HUES64 (cell line): ENCODE measurements at regions not wholly inside any gene's neighbourhood (a gene's known extent, or its start where the extent isn't known, plus 50 kb on each side); places are given as distances from the start of the nearest gene placed in this dataset.

ENCODE experiments used
- H3K27ac ChIP-seq: 2 replicates; pipeline ENCODE4 v1.7.0; 2013; ENCODE audit warnings: low read depth, low read length, inconsistent platforms
- H3K27me3 ChIP-seq: 2 replicates; pipeline ENCODE4 v1.6.1; 2013; ENCODE audit warnings: mild to moderate bottlenecking, low read length; ENCODE audit not compliant: insufficient read depth
- H3K36me3 ChIP-seq: 2 replicates; pipeline ENCODE4 v1.6.1; 2013; ENCODE audit warnings: mild to moderate bottlenecking, low read length; ENCODE audit not compliant: insufficient read depth
- H3K4me1 ChIP-seq: 2 replicates; pipeline ENCODE4 v1.6.1; 2013; ENCODE audit warnings: mild to moderate bottlenecking, low read length, moderate library complexity; ENCODE audit not compliant: insufficient read depth
- H3K4me3 ChIP-seq: 2 replicates; pipeline ENCODE4 v1.5.1; 2013; ENCODE audit warnings: mild to moderate bottlenecking, low read length, moderate library complexity
- H3K9ac ChIP-seq: 2 replicates; pipeline ENCODE4 v1.6.1; 2013; ENCODE audit warnings: mild to moderate bottlenecking, low read depth, low read length
- H3K9me3 ChIP-seq: 2 replicates; pipeline ENCODE4 v1.6.1; 2013; ENCODE audit warnings: low read depth, low read length; ENCODE audit not compliant: insufficient read depth
- WGBS: fragments of 150-250, 120-280 bp; methylation state at CpG from one replicate; pipeline ENCODE4 v1.1.7; 2013; ENCODE audit warnings: missing lambda C conversion rate; 5-methylcytosine and 5-hydroxymethylcytosine counted together

GRCh38 chr15:94653071-94653470 is 421.7 kb downstream of the MCTP2 start:
- H3K4me1 ChIP-seq = peaks cover 5% of the 10 kb centered on the region; the same call in 1 of the 2 replicates
- no peaks in the 10 kb centered on the region for H3K36me3 ChIP-seq
- no peak overlapping the region for H3K27ac ChIP-seq
- no peak overlapping the region for H3K9ac ChIP-seq
- no peak overlapping the region for H3K4me3 ChIP-seq
- no peaks in the 10 kb centered on the region for H3K9me3 ChIP-seq
- H3K27me3 ChIP-seq = no peaks in the 10 kb centered on the region
- WGBS = 93% methylated on average over 6 of the region's 6 CpGs

GRCh38 chr15:94655249-94655880 is 424.0 kb downstream of the MCTP2 start:
- no peaks in the 10 kb centered on the region for H3K9me3 ChIP-seq
- H3K27ac ChIP-seq = no peak overlapping the region
- 97% methylated on average over 7 of the region's 8 CpGs for WGBS
- H3K4me3 ChIP-seq = no peak overlapping the region
- no peak overlapping the region for H3K9ac ChIP-seq
- no peaks in the 10 kb centered on the region for H3K36me3 ChIP-seq
- H3K27me3 ChIP-seq = no peaks in the 10 kb centered on the region
- H3K4me1 ChIP-seq = peaks cover 5% of the 10 kb centered on the region; the same call in 1 of the 2 replicates

- 82% methylated on average over 7 of the region's 7 CpGs for WGBS
- no peaks in the 10 kb centered on the region for H3K4me1 ChIP-seq
- no peak overlapping the region for H3K9ac ChIP-seq
- H3K4me3 ChIP-seq = no peak overlapping the region
- H3K9me3 ChIP-seq = no peaks in the 10 kb centered on the region
- H3K36me3 ChIP-seq = no peaks in the 10 kb centered on the region
- H3K27me3 ChIP-seq = no peaks in the 10 kb centered on the region
- H3K27ac ChIP-seq = no peak overlapping the region
Measured at GRCh38 chr15:94665676-94666441, 434.5 kb downstream of the MCTP2 start.

- no peaks in the 10 kb centered on the region for H3K27me3 ChIP-seq
- no peak overlapping the region for H3K27ac ChIP-seq
- no peaks in the 10 kb centered on the region for H3K36me3 ChIP-seq
- H3K4me3 ChIP-seq = no peak overlapping the region
- H3K9ac ChIP-seq = no peak overlapping the region
- 93% methylated on average over 5 of the region's 5 CpGs for WGBS
- no peaks in the 10 kb centered on the region for H3K9me3 ChIP-seq
- peaks cover 4% of the 10 kb centered on the region for H3K4me1 ChIP-seq
Measured at GRCh38 chr15:94666553-94666952, 435.2 kb downstream of the MCTP2 start.

GRCh38 chr15:94667109-94667508 is 435.7 kb downstream of the MCTP2 start:
- Histone ChIP-seq H3K4me3 (no peak overlapping the region), H3K36me3 (no peaks in the 10 kb centered on the region), H3K27me3 (no peaks in the 10 kb centered on the region), H3K9ac (no peak overlapping the region), H3K27ac (no peak overlapping the region), H3K9me3 (no peaks in the 10 kb centered on the region), H3K4me1 (peaks cover 8% of the 10 kb centered on the region)
- WGBS = 93% methylated on average over 5 of the region's 5 CpGs

GRCh38 chr15:94670438-94671034 is 439.2 kb downstream of the MCTP2 start:
- no peak overlapping the region for H3K9ac ChIP-seq
- no peak overlapping the region for H3K27ac ChIP-seq
- no peaks in the 10 kb centered on the region for H3K36me3 ChIP-seq
- H3K9me3 ChIP-seq = no peaks in the 10 kb centered on the region
- H3K4me3 ChIP-seq = no peak overlapping the region
- peaks cover 13% of the 10 kb centered on the region for H3K4me1 ChIP-seq
- no peaks in the 10 kb centered on the region for H3K27me3 ChIP-seq
- 100% methylated on average over 1 of the region's 3 CpGs for WGBS

- Histone ChIP-seq H3K9ac (no peak overlapping the region; the same call in 1 of the 2 replicates), H3K4me3 (peak overlapping the region; percentile 36)
- WGBS = 59% methylated on average over 7 of the region's 8 CpGs
Measured at GRCh38 chr15:94671858-94672532, 440.6 kb downstream of the MCTP2 start.

GRCh38 chr15:94673801-94674200 is 442.4 kb downstream of the MCTP2 start:
- H3K9ac ChIP-seq = no peak overlapping the region
- H3K27me3 ChIP-seq = no peaks in the 10 kb centered on the region
- no peak overlapping the region for H3K27ac ChIP-seq
- no peaks in the 10 kb centered on the region for H3K9me3 ChIP-seq
- H3K4me3 ChIP-seq = no peak overlapping the region
- H3K36me3 ChIP-seq = no peaks in the 10 kb centered on the region
- 95% methylated on average over 9 of the region's 9 CpGs for WGBS
- peaks cover 13% of the 10 kb centered on the region for H3K4me1 ChIP-seq

More at GRCh38 chr15:94671858-94672532, 440.6 kb downstream of the MCTP2 start:
- peaks cover 13% of the 10 kb centered on the region for H3K4me1 ChIP-seq
- H3K27me3 ChIP-seq = no peaks in the 10 kb centered on the region
- no peaks in the 10 kb centered on the region for H3K9me3 ChIP-seq
- no peaks in the 10 kb centered on the region for H3K36me3 ChIP-seq
- no peak overlapping the region for H3K27ac ChIP-seq

GRCh38 chr15:94674296-94674695 is 442.9 kb downstream of the MCTP2 start:
- H3K9ac ChIP-seq = no peak overlapping the region
- no peaks in the 10 kb centered on the region for H3K27me3 ChIP-seq
- H3K27ac ChIP-seq = no peak overlapping the region
- no peaks in the 10 kb centered on the region for H3K9me3 ChIP-seq
- no peak overlapping the region for H3K4me3 ChIP-seq
- H3K36me3 ChIP-seq = no peaks in the 10 kb centered on the region
- WGBS = 92% methylated on average over 10 of the region's 10 CpGs
- H3K4me1 ChIP-seq = peaks cover 13% of the 10 kb centered on the region

- H3K27me3 ChIP-seq = no peaks in the 10 kb centered on the region
- no peaks in the 10 kb centered on the region for H3K36me3 ChIP-seq
- no peak overlapping the region for H3K4me3 ChIP-seq
- no peak overlapping the region for H3K9ac ChIP-seq
- peaks cover 3% of the 10 kb centered on the region; the same call in 1 of the 2 replicates for H3K4me1 ChIP-seq
- no peak overlapping the region for H3K27ac ChIP-seq
- no peaks in the 10 kb centered on the region for H3K9me3 ChIP-seq
- 94% methylated on average over 9 of the region's 9 CpGs for WGBS
Measured at GRCh38 chr15:94677202-94677790, 445.9 kb downstream of the MCTP2 start.
